GM06990 (cell line): ENCODE measurements at regions not wholly inside any gene's neighbourhood (a gene's known extent, or its start where the extent isn't known, plus 50 kb on each side); places are given as distances from the start of the nearest gene placed in this dataset.

Source experiments
- DNase-seq: peaks from one replicate; pipeline ENCODE4 v3.0.0-alpha.2; 2011; ENCODE audit not compliant: insufficient read length; ENCODE audit errors: extremely low read depth
- H3K27me3 ChIP-seq: replicated peaks from 2 replicates; pipeline ENCODE4 v1.6.0; 2011; ENCODE audit warnings: low read length; ENCODE audit not compliant: control insufficient read depth, insufficient read depth
- H3K36me3 ChIP-seq: 2 replicates; pipeline ENCODE4 v1.5.1; 2011; ENCODE audit warnings: low read length; ENCODE audit not compliant: control insufficient read depth, insufficient read depth
- H3K4me3 ChIP-seq: replicated peaks from 2 replicates; pipeline ENCODE4 v1.5.1; 2011; ENCODE audit warnings: low read depth, mild to moderate bottlenecking, control low read depth, low read length
- TF ChIP-seq, protein P1 (sequence below): IDR thresholded peaks from 2 replicates; pipeline ENCODE4 v1.5.1; 2011; ENCODE audit warnings: low read length, control low read depth, mild to moderate bottlenecking, inconsistent platforms; ENCODE audit not compliant: insufficient read depth, poor library complexity, severe bottlenecking

DNA sequence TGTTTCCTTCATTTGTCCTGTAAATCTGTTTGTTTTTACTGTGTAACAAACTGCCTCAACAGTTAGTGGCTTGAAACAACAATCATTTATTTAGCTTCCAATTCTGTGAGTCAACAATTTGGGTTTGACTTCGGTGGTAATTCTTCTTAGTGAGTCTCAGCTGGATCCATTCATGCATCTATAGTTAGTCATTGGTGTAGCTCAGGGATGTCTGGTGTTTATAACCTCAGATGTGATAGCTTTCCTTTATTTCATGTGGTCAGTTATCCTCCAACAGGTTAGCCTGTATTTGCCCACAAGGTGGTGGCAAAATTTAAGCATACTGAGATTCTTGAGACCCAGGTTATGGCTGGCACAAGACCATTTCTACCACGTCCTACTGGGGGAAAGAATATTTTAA is 1267.2 kb downstream of the RAPGEF2 start:
- Histone ChIP-seq H3K36me3 (no peaks in the 10 kb centered on the region), H3K27me3 (no peaks in the 10 kb centered on the region), H3K4me3 (no peak overlapping the region)
- DNase-seq, result no peak
- TF ChIP-seq, protein P1, sequence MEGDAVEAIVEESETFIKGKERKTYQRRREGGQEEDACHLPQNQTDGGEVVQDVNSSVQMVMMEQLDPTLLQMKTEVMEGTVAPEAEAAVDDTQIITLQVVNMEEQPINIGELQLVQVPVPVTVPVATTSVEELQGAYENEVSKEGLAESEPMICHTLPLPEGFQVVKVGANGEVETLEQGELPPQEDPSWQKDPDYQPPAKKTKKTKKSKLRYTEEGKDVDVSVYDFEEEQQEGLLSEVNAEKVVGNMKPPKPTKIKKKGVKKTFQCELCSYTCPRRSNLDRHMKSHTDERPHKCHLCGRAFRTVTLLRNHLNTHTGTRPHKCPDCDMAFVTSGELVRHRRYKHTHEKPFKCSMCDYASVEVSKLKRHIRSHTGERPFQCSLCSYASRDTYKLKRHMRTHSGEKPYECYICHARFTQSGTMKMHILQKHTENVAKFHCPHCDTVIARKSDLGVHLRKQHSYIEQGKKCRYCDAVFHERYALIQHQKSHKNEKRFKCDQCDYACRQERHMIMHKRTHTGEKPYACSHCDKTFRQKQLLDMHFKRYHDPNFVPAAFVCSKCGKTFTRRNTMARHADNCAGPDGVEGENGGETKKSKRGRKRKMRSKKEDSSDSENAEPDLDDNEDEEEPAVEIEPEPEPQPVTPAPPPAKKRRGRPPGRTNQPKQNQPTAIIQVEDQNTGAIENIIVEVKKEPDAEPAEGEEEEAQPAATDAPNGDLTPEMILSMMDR, result no peak

DNA sequence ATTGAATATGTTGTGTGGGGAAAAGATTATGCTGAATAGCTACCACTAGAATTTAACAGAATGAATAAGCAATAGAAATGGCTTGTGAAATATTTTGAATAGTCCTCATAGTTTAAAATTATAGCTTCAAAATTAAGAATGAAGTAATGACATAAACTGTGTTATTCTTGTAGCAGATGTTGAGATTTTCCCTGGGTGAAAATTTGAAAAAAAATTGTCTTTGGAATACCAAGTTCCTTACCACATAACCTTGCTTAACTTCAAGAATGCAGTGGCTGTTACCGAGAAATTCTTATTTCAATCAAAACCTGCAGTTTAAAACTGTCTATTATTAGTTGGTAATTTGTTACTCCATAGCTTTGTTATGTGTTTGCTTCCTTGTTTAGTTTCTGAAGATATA is 1268.6 kb downstream of the RAPGEF2 start:
- DNase-seq, result no peak
- Histone ChIP-seq H3K4me3 (no peak overlapping the region), H3K27me3 (no peaks in the 10 kb centered on the region), H3K36me3 (no peaks in the 10 kb centered on the region)
- TF ChIP-seq, protein P1, result no peak

DNA sequence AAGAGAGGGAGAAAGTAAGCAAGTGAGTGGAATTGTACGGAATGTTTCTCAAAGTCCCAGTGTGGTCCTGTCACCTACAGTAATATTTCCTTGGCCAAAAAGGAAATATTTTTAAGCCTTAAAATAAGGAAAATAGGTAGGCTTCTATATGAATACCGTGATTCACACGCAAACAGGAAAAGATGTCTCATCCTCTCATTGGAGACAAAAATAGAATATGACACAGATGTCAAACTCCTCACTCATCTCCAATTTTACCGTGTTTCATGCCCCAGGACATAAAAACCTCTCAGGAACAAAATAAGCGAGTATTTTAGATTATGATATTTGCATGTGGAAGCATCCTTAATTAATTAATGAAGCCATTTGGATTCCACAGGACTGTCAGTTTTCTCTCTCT is 1269.5 kb downstream of the RAPGEF2 start:
- H3K36me3 ChIP-seq, result no peaks in the 10 kb centered on the region
- TF ChIP-seq, protein P1, result no peak
- no peaks in the 10 kb centered on the region for H3K27me3 ChIP-seq
- DNase-seq, result no peak
- H3K4me3 ChIP-seq, result no peak overlapping the region

DNA sequence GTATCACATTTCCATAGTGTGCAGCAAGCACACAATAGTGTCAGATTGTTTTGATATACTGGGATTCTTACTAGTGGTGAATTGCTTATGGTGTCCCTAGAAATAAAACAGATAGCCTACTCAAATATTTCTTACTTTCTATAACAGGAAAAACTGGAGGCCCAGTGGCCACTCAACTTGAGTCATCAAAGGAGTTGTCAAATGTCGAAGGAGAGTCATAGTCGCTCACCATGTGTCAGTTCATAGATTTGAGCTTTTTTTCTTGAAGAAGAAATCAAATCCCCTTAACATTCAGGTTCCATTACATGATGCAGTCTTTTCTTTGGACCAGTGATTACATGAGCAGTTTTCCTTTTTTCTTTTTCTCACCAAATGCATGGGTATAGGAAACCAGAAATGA is 1271.0 kb downstream of the RAPGEF2 start:
- TF ChIP-seq, protein P1, result no peak
- no peaks in the 10 kb centered on the region for H3K27me3 ChIP-seq
- DNase-seq, result no peak
- no peak overlapping the region for H3K4me3 ChIP-seq
- no peaks in the 10 kb centered on the region for H3K36me3 ChIP-seq

DNA sequence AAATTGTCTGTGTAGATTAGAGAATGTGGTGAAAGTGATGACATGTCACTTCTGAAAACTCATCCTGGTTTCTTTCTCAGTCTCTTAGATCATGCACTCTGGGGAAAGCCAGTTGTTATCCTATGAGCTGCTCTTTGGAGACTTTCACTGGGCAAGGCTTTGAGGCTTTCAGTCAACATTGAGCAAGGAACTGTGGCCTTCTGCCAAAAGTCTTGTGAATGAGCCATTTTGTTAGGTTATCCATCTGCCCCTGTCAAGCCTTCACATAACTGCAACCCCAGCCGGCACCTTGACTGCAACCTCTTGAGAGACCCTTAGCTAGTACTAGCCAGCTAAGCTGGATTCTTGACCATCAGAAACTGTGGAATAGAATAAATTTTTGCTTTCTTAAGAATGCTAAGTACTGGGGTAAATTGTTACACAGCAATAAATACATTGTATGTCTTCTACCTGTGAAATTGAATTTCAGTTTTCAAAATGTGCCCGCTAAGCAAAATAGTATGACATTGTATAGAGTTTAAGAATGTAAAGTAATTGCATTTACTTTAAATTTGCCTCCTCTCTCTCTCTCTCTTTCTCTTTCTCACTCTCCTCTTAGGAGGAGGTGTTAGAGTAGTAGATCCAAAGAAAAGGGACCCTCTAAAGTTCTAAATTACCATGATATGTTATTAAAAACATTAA is 1273.0 kb downstream of the RAPGEF2 start:
- DNase-seq, result no peak
- H3K4me3 ChIP-seq, result no peak overlapping the region
- no peaks in the 10 kb centered on the region for H3K36me3 ChIP-seq
- TF ChIP-seq, protein P1, result no peak
- no peaks in the 10 kb centered on the region for H3K27me3 ChIP-seq

DNA sequence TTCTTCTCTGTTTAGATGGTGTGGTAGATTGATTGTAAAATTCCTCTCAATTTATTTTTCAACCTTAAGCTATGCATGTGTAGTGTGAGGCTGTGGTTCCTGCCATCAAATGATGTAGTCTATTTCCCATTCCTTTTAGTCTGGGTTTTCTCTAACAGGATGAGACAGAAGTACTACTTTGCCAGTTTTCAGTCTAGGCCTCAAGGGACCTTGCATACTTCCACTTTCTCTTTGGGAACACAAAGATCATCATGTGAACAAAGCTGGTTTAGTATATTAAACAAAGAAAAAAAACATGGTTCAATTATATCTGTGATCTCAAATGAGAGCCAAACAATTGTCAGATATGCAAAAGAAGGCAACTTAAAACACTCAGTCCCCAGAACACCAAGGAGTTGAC is 1284.0 kb downstream of the RAPGEF2 start:
- Histone ChIP-seq H3K27me3 (no peaks in the 10 kb centered on the region), H3K4me3 (no peak overlapping the region), H3K36me3 (no peaks in the 10 kb centered on the region)
- no peak for DNase-seq
- TF ChIP-seq, protein P1, result no peak
